ENCODE measurements at regions not wholly inside any gene's neighbourhood (a gene's known extent, or its start where the extent isn't known, plus 50 kb on each side); places are given as distances from the start of the nearest gene placed in this dataset.

- H3K27ac ChIP-seq, result no peak overlapping the region
- no peak for DNase-seq
Measured at GRCh38 chr3:67291287-67292252, 293.5 kb downstream of the KBTBD8 start.

GRCh38 chr3:67292356-67293121, 294.4 kb downstream of the KBTBD8 start:
- Histone ChIP-seq H3K36me3 (no peaks in the 10 kb centered on the region), H3K27ac (no peak overlapping the region), H3K4me1 (peaks cover 0 to 37% (median 19%) of the 10 kb centered on the region in 4 donors), H3K4me3 (no peak overlapping the region), H3K9me3 (no peaks in the 10 kb centered on the region), H3K27me3 (no peaks in the 10 kb centered on the region)
- intact Hi-C loops (cut with DNase I; ENCODE audit: low total_unique reads), result no loop called here
- DNase-seq, result peak in 1 of 2 donors; percentile 38
- no peak for TF ChIP-seq CTCF (IDR thresholded peaks at IDR 0.05)

More at GRCh38 chr3:67291287-67292252, 293.5 kb downstream of the KBTBD8 start:
- intact Hi-C loops (cut with DNase I; ENCODE audit: low total_unique reads), result no loop called here
- H3K9me3 ChIP-seq, result no peaks in the 10 kb centered on the region
- peaks cover 0 to 37% (median 19%) of the 10 kb centered on the region in 4 donors for H3K4me1 ChIP-seq
- no peaks in the 10 kb centered on the region for H3K27me3 ChIP-seq
- no peaks in the 10 kb centered on the region for H3K36me3 ChIP-seq
- no peak overlapping the region for H3K4me3 ChIP-seq
- no peak for TF ChIP-seq CTCF (IDR thresholded peaks at IDR 0.05)

- H3K27ac ChIP-seq, result no peak overlapping the region
- H3K4me1 ChIP-seq, result peaks cover 0 to 27% (median 13%) of the 10 kb centered on the region in 4 donors
- no peaks in the 10 kb centered on the region for H3K9me3 ChIP-seq
- DNase-seq, result no peak
- H3K27me3 ChIP-seq, result no peaks in the 10 kb centered on the region
- TF ChIP-seq CTCF (IDR thresholded peaks at IDR 0.05), result no peak
- no peak overlapping the region for H3K4me3 ChIP-seq
- H3K36me3 ChIP-seq, result no peaks in the 10 kb centered on the region
- intact Hi-C loops (cut with DNase I; ENCODE audit: low total_unique reads), result no loop called here
Measured at GRCh38 chr3:67294341-67294740, 296.2 kb downstream of the KBTBD8 start.

- no peak for TF ChIP-seq CTCF (IDR thresholded peaks at IDR 0.05)
- intact Hi-C loops (cut with DNase I; ENCODE audit: low total_unique reads), result no loop called here
Measured at GRCh38 chr3:67296039-67296892, 298.2 kb downstream of the KBTBD8 start.

More at GRCh38 chr3:67296039-67296892, 298.2 kb downstream of the KBTBD8 start:
- Histone ChIP-seq H3K9me3 (no peaks in the 10 kb centered on the region), H3K4me1 (peaks cover 0 to 17% (median 7%) of the 10 kb centered on the region in 4 donors), H3K27ac (no peak overlapping the region), H3K27me3 (no peaks in the 10 kb centered on the region), H3K4me3 (no peak overlapping the region), H3K36me3 (no peaks in the 10 kb centered on the region)
- DNase-seq, result no peak
